CD4-positive, CD25-positive, alpha-beta regulatory T cell (primary cell): ENCODE measurements at regions not wholly inside any gene's neighbourhood (a gene's known extent, or its start where the extent isn't known, plus 50 kb on each side); places are given as distances from the start of the nearest gene placed in this dataset.

ENCODE experiments used
- ATAC-seq, 2 donors: fragments of 150-1000 bp; cut with Tn5 transposase; one replicate each; pipeline ENCODE4 v1.10.0; 2021; ENCODE audit warnings: low read depth in 2 of 2, moderate number of reproducible peaks in 2 of 2, moderate library complexity in 1 of 2
- DNase-seq, 3 donors: peaks; one replicate each; pipeline versions ENCODE4 v3.0.0 to v3.0.0-alpha.2; 2012 to 2022; ENCODE audit warnings: mixed read lengths in 1 of 3
- H3K27ac ChIP-seq: one replicate; pipeline ENCODE4 v1.7.0; 2013; ENCODE audit warnings: mild to moderate bottlenecking, low read length; ENCODE audit not compliant: insufficient read depth, poor library complexity, severe bottlenecking
- H3K27me3 ChIP-seq: one replicate; pipeline ENCODE4 v1.7.0; 2013; ENCODE audit warnings: low read length; ENCODE audit not compliant: control insufficient read depth, insufficient read depth
- H3K36me3 ChIP-seq: one replicate; pipeline ENCODE4 v1.7.0; 2013; ENCODE audit warnings: mild to moderate bottlenecking, low read length, moderate library complexity; ENCODE audit not compliant: control insufficient read depth, insufficient read depth
- H3K4me1 ChIP-seq: 2 replicates; pipeline ENCODE4 v1.7.0; 2013; ENCODE audit warnings: mild to moderate bottlenecking, low read length; ENCODE audit not compliant: insufficient read depth, control insufficient read depth, poor library complexity, severe bottlenecking
- H3K4me3 ChIP-seq: one replicate; pipeline ENCODE4 v1.7.0; 2013; ENCODE audit warnings: low read depth, mild to moderate bottlenecking, low read length, moderate library complexity
- H3K9me3 ChIP-seq, 2 experiments: 1 replicate in 1 of 2; 2 replicates in 1 of 2; pipeline ENCODE4 v1.7.0; 2013; ENCODE audit warnings: low read length in 2 of 2, mild to moderate bottlenecking in 1 of 2, moderate library complexity in 1 of 2; ENCODE audit not compliant: control insufficient read depth in 2 of 2
- H3K27ac Mint-ChIP-seq, 3 donors: one replicate each; pipeline ENCODE4 v1.8.0; 2020 to 2022; ENCODE audit warnings: mild to moderate bottlenecking in 3 of 3, mixed read lengths in 3 of 3, moderate library complexity in 2 of 3
- H3K27me3 Mint-ChIP-seq: one replicate; pipeline ENCODE4 v1.8.0; 2022; ENCODE audit warnings: mild to moderate bottlenecking, mixed read lengths
- H3K36me3 Mint-ChIP-seq: one replicate; pipeline ENCODE4 v1.8.0; 2020; ENCODE audit warnings: mixed read lengths
- H3K4me1 Mint-ChIP-seq, 4 donors: one replicate each; pipeline ENCODE4 v1.8.0; 2020 to 2022; ENCODE audit warnings: mixed read lengths in 4 of 4, mild to moderate bottlenecking in 1 of 4
- H3K4me3 Mint-ChIP-seq, 4 donors: one replicate each; pipeline ENCODE4 v1.8.0; 2020 to 2022; ENCODE audit warnings: mild to moderate bottlenecking in 4 of 4, mixed read lengths in 4 of 4, moderate library complexity in 3 of 4
- H3K9me3 Mint-ChIP-seq, 7 donors: one replicate each; pipeline ENCODE4 v1.8.0; 2020 to 2022; ENCODE audit warnings: mixed read lengths in 7 of 7, mild to moderate bottlenecking in 3 of 7, moderate library complexity in 2 of 7

DNA sequence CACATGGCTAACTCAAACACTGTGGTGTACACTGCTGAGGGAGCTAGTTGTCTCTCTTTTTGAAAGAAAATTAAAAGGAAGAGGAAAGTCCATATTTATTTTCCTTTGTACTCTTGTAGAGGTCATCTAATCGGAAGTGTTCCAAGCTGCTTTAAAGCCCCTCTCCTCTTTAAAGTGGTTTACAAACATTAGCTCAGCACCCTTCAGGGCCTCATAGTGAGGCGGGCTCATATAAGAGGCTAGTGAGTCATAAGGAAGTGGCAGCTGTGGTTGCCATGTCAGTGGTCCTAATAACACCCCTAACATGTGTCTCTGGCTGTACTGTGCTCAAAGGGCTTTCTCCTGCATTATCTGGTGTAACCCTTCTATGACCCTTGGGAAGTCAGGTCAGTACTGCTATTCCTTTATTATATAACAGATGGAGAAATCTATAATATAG is 104.4 kb upstream of the SERBP1 start:
- Mint-ChIP-seq H3K36me3 (no peaks in the 10 kb centered on the region), H3K27me3 (no peaks in the 10 kb centered on the region), H3K4me1 (no peaks in the 10 kb centered on the region), H3K27ac (no peak overlapping the region), H3K4me3 (no peak overlapping the region), H3K9me3 (peaks cover 0 to 1% (median 0%) of the 10 kb centered on the region in 7 donors)
- no peak for DNase-seq
- Histone ChIP-seq H3K36me3 (no peaks in the 10 kb centered on the region), H3K27ac (no peak overlapping the region), H3K9me3 (no peaks in the 10 kb centered on the region), H3K27me3 (no peaks in the 10 kb centered on the region), H3K4me1 (no peaks in the 10 kb centered on the region), H3K4me3 (no peak overlapping the region)
- no peak for ATAC-seq

DNA sequence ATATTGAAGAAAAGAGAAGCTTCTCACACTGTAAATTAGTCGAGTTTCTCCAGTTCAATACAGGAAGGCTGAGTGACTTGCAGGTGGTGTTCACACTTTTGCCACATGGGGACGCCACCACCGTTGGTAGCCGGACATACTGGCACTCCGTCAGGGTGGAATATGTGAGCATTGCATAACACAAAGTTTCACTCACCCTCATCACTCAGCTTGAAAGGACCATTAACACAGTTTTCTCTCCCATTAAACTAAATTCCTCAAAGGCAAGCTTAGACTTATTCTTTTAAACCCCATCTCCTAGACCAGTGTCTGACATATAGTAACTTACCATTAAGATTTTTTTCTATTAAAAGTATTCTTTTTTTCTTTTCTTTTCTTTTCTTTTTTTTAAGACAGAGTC is 105.3 kb upstream of the SERBP1 start:
- H3K4me3 ChIP-seq, result no peak overlapping the region
- no peaks in the 10 kb centered on the region for H3K27me3 ChIP-seq
- H3K27me3 Mint-ChIP-seq, result no peaks in the 10 kb centered on the region
- no peak overlapping the region for H3K27ac Mint-ChIP-seq
- no peaks in the 10 kb centered on the region for H3K4me1 ChIP-seq
- no peaks in the 10 kb centered on the region for H3K4me1 Mint-ChIP-seq
- H3K9me3 ChIP-seq, result no peaks in the 10 kb centered on the region
- peaks cover 0 to 1% (median 0%) of the 10 kb centered on the region in 7 donors for H3K9me3 Mint-ChIP-seq
- H3K4me3 Mint-ChIP-seq, result no peak overlapping the region
- H3K36me3 Mint-ChIP-seq, result no peaks in the 10 kb centered on the region
- peak in 2 of 3 donors; percentile 18 to 61 for DNase-seq
- H3K36me3 ChIP-seq, result no peaks in the 10 kb centered on the region
- H3K27ac ChIP-seq, result no peak overlapping the region
- ATAC-seq, result no peak

GRCh38 chr1:67536957-67537666 is 106.9 kb upstream of the SERBP1 start:
- DNase-seq (no peak), ATAC-seq (no peak)
- H3K9me3 Mint-ChIP-seq, result no peaks in the 10 kb centered on the region
- Histone ChIP-seq H3K4me3 (no peak overlapping the region), H3K36me3 (no peaks in the 10 kb centered on the region), H3K9me3 (no peaks in the 10 kb centered on the region), H3K27ac (no peak overlapping the region), H3K4me1 (no peaks in the 10 kb centered on the region), H3K27me3 (no peaks in the 10 kb centered on the region)
- no peaks in the 10 kb centered on the region for H3K4me1 Mint-ChIP-seq
- H3K27ac Mint-ChIP-seq, result no peak overlapping the region
- H3K36me3 Mint-ChIP-seq, result no peaks in the 10 kb centered on the region
- H3K4me3 Mint-ChIP-seq, result no peak overlapping the region
- H3K27me3 Mint-ChIP-seq, result no peaks in the 10 kb centered on the region

- H3K9me3 Mint-ChIP-seq, result no peaks in the 10 kb centered on the region
- no peak overlapping the region for H3K27ac Mint-ChIP-seq
- no peaks in the 10 kb centered on the region for H3K4me1 ChIP-seq
- no peak overlapping the region for H3K4me3 Mint-ChIP-seq
- H3K4me1 Mint-ChIP-seq, result no peaks in the 10 kb centered on the region
- no peaks in the 10 kb centered on the region for H3K9me3 ChIP-seq
- DNase-seq (no peak), ATAC-seq (no peak)
- no peaks in the 10 kb centered on the region for H3K27me3 ChIP-seq
- no peak overlapping the region for H3K4me3 ChIP-seq
- H3K27ac ChIP-seq, result no peak overlapping the region
- H3K36me3 Mint-ChIP-seq, result no peaks in the 10 kb centered on the region
- no peaks in the 10 kb centered on the region for H3K27me3 Mint-ChIP-seq
- no peaks in the 10 kb centered on the region for H3K36me3 ChIP-seq
Observed at GRCh38 chr1:67537667-67538018, 107.4 kb upstream of the SERBP1 start.

DNA sequence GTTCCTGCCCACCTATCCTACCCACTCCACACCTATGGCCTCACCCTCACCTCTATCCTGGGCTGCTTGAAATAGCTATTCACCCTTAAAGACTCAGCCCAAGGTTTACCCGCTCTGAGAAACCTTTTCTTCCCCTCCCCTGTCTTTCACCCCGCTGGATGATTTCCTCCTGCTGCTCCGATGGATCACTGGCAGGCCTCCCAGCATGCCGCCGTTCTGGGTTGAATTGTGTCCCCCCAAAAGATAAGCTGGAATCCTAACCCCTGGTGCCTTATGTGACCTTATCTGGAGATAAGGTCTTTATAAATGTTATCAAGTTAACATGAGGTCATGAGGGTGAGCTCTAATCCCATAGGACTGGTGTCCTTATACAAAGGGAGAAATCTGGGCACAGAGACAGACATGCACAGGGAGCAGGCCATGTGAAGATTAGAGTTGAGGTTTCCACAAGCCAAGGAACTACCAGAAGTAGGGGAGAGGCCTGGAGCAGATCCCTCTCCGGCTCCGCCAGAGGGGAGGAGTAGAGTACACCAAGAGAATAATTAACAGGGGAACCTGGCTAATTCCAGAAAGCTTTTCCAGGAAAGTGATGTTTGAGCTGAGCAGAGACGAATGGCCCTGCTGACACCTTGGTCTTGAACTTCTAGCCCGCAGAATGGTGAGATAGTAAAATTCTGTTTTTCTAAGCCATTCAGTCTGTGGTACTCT is 110.0 kb upstream of the SERBP1 start:
- DNase-seq, result no peak

DNA sequence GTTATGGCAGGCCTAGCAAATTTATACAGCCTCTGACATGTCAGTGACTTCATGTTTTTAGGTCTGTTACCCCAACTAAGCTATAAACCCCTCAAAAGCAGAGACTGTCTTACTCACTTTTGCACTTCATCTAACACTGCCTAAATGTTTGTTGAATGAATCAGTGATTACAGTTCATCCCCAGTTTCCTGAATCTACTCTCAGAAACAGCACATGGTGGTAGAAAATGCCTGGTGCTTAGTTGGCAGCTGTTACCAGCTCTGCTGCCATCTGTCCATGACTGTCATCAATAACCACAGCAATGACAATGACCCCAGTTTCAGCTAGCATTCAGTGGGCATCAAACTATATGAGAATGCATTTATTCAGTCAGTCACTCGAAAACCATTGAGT is 110.5 kb upstream of the SERBP1 start:
- no peak overlapping the region for H3K27ac Mint-ChIP-seq
- H3K4me3 Mint-ChIP-seq, result no peak overlapping the region
- H3K4me1 ChIP-seq, result no peaks in the 10 kb centered on the region
- H3K27me3 ChIP-seq, result no peaks in the 10 kb centered on the region
- no peaks in the 10 kb centered on the region for H3K9me3 ChIP-seq
- no peaks in the 10 kb centered on the region for H3K9me3 Mint-ChIP-seq
- H3K36me3 Mint-ChIP-seq, result no peaks in the 10 kb centered on the region
- no peak overlapping the region for H3K4me3 ChIP-seq
- peaks cover 7% of the 10 kb centered on the region for H3K27me3 Mint-ChIP-seq
- DNase-seq (no peak), ATAC-seq (no peak)
- no peaks in the 10 kb centered on the region for H3K36me3 ChIP-seq
- no peaks in the 10 kb centered on the region for H3K4me1 Mint-ChIP-seq
- H3K27ac ChIP-seq, result no peak overlapping the region

More for the DNA sequence above, 110.0 kb upstream of the SERBP1 start:
- Mint-ChIP-seq H3K9me3 (no peaks in the 10 kb centered on the region), H3K27ac (peak overlapping the region in 1 of 3 donors; percentile 35), H3K36me3 (no peaks in the 10 kb centered on the region), H3K27me3 (peaks cover 7% of the 10 kb centered on the region), H3K4me3 (no peak overlapping the region), H3K4me1 (no peaks in the 10 kb centered on the region)
- Histone ChIP-seq H3K4me1 (no peaks in the 10 kb centered on the region), H3K9me3 (no peaks in the 10 kb centered on the region), H3K27me3 (no peaks in the 10 kb centered on the region), H3K36me3 (no peaks in the 10 kb centered on the region), H3K4me3 (no peak overlapping the region), H3K27ac (no peak overlapping the region)
- no peak for ATAC-seq

DNA sequence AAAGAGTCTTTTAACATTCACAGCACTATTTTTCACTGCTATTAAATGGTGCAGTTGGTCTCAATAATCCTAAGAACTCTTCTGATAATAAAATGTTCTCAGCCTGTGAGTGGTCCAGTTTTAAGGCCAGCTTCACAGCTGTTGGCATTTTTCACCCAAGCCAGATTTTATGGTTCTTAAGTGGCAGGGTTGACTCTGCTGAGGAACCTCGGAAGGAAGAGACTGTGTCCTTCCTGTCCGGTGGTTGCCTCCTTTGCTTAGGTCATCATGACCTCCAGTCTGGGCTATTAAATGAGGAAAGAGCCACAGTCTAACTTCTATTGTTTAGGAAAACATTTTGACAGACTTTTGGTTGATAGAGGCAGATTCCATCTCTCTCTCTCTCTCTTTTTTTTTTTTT is 112.5 kb upstream of the SERBP1 start:
- H3K9me3 ChIP-seq, result no peaks in the 10 kb centered on the region
- peaks cover 7% of the 10 kb centered on the region for H3K27me3 Mint-ChIP-seq
- no peaks in the 10 kb centered on the region for H3K4me1 Mint-ChIP-seq
- no peak overlapping the region for H3K4me3 Mint-ChIP-seq
- no peak for ATAC-seq
- peak overlapping the region in 1 of 3 donors; percentile 21 for H3K27ac Mint-ChIP-seq
- H3K4me3 ChIP-seq, result no peak overlapping the region
- no peaks in the 10 kb centered on the region for H3K36me3 ChIP-seq
- no peaks in the 10 kb centered on the region for H3K4me1 ChIP-seq
- H3K9me3 Mint-ChIP-seq, result no peaks in the 10 kb centered on the region
- no peaks in the 10 kb centered on the region for H3K36me3 Mint-ChIP-seq
- no peak for DNase-seq
- H3K27ac ChIP-seq, result no peak overlapping the region
- no peaks in the 10 kb centered on the region for H3K27me3 ChIP-seq

DNA sequence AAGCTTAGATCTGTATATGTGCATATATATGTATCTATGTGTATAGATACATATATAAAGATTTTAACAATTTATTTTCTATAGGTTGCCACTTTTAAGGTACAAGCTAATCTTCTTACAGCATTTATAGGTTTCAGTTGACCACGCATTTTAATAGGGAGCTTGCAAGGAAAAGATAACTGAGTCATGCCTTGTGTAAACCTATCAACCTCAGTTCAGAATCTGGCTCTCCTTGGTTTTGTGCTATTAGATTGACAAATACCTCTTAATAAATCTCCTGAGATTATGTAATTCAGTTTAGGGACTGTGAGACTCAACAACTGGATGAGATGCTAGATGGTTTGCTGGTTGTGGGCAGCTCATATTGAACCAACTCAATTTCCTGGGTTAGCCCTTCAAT is 114.7 kb upstream of the SERBP1 start:
- Mint-ChIP-seq H3K36me3 (no peaks in the 10 kb centered on the region), H3K27me3 (peaks cover 7% of the 10 kb centered on the region)
- H3K27me3 ChIP-seq, result no peaks in the 10 kb centered on the region

More for the DNA sequence above, 114.7 kb upstream of the SERBP1 start:
- H3K4me3 ChIP-seq, result no peak overlapping the region
- DNase-seq (no peak), ATAC-seq (no peak)
- Mint-ChIP-seq H3K27ac (no peak overlapping the region), H3K4me1 (no peaks in the 10 kb centered on the region), H3K4me3 (no peak overlapping the region), H3K9me3 (peaks cover 0 to 2% (median 0%) of the 10 kb centered on the region in 7 donors)
- H3K9me3 ChIP-seq, result no peaks in the 10 kb centered on the region
- no peaks in the 10 kb centered on the region for H3K36me3 ChIP-seq
- no peaks in the 10 kb centered on the region for H3K4me1 ChIP-seq
- H3K27ac ChIP-seq, result no peak overlapping the region
